Caco-2 (cell line): ENCODE measurements at regions not wholly inside any gene's neighbourhood (a gene's known extent, or its start where the extent isn't known, plus 50 kb on each side); places are given as distances from the start of the nearest gene placed in this dataset.

ENCODE experiments used
- BruUV-seq: library from RNA; stranded (reverse); fragments of 400-500 nt; replicated peaks from 2 replicates; lab custom pipeline; 2021; lab: Mats Ljungman, UMichigan
- CTCF ChIA-PET: fragments of 300-600 bp; sonication (Branson Sonifier 250); formaldehyde crosslinking; loops from one replicate; lab custom pipeline; 2022; ENCODE audit warnings: antibody characterized with exemption; lab: Charles Lee
- POLR2A ChIA-PET: fragments of 300-600 bp; sonication (Branson Sonifier 250); formaldehyde crosslinking; loops from one replicate; lab custom pipeline; 2022; ENCODE audit warnings: antibody characterized with exemption; lab: Charles Lee
- DNase-seq, 2 experiments: peaks; one replicate each; pipeline versions ENCODE4 v3.0.0 to v3.0.0-alpha.2; 2020 to 2022
- H3K27me3 ChIP-seq: replicated peaks from 2 replicates; pipeline ENCODE4 v1.6.0; 2011; ENCODE audit warnings: low read length; ENCODE audit not compliant: control insufficient read depth, insufficient read depth
- H3K36me3 ChIP-seq: 2 replicates; pipeline ENCODE4 v1.5.1; 2011; ENCODE audit warnings: low read length; ENCODE audit not compliant: control insufficient read depth, insufficient read depth
- H3K4me1 ChIP-seq: fragments of 250-450 bp; sonication (Bioruptor Pico); 2 replicates; pipeline ENCODE4 v1.5.1; 2020; ENCODE audit warnings: mild to moderate bottlenecking
- H3K4me3 ChIP-seq: 2 replicates; pipeline ENCODE4 v1.5.1; 2011; ENCODE audit warnings: low read depth, mild to moderate bottlenecking, control low read depth, low read length
- H3K9me3 ChIP-seq: fragments of 250-450 bp; sonication (Bioruptor Pico); 2 replicates; pipeline ENCODE4 v1.5.1; 2020; ENCODE audit warnings: mild to moderate bottlenecking, moderate library complexity
- H3K27ac Mint-ChIP-seq: one replicate; pipeline ENCODE4 v1.8.0; 2022; ENCODE audit warnings: mixed read lengths; ENCODE audit not compliant: unreplicated experiment
- H3K27me3 Mint-ChIP-seq: one replicate; pipeline ENCODE4 v1.8.0; 2022; ENCODE audit warnings: mixed read lengths; ENCODE audit not compliant: insufficient read depth, unreplicated experiment
- H3K36me3 Mint-ChIP-seq: one replicate; pipeline ENCODE4 v1.8.0; 2022; ENCODE audit warnings: mild to moderate bottlenecking, mixed read lengths; ENCODE audit not compliant: insufficient read depth, unreplicated experiment
- H3K4me1 Mint-ChIP-seq: one replicate; pipeline ENCODE4 v1.8.0; 2022; ENCODE audit warnings: low read depth, mixed read lengths; ENCODE audit not compliant: unreplicated experiment
- H3K4me3 Mint-ChIP-seq: one replicate; pipeline ENCODE4 v1.8.0; 2022; ENCODE audit warnings: mild to moderate bottlenecking, moderate library complexity, mixed read lengths; ENCODE audit not compliant: unreplicated experiment
- H3K9me3 Mint-ChIP-seq: one replicate; pipeline ENCODE4 v1.8.0; 2022; ENCODE audit warnings: mixed read lengths; ENCODE audit not compliant: unreplicated experiment
- intact Hi-C: fragments of 100-400 bp; cut with micrococcal nuclease; formaldehyde crosslinking; loops from one replicate; pipeline ENCODE4 v1.10.0; 2022; ENCODE audit not compliant: unreplicated experiment
- TF ChIP-seq, protein P1 (sequence below), 2 experiments: fragments of 200-600 bp in 1 of 2; IDR thresholded peaks; 1 replicate in 1 of 2; 2 replicates in 1 of 2; pipeline versions ENCODE4 v1.5.1 to v1.8.0; 2011 to 2022; ENCODE audit warnings: antibody characterized with exemption in 1 of 2, control low read depth in 1 of 2, inconsistent platforms in 1 of 2, low read depth in 1 of 2, low read length in 1 of 2, mild to moderate bottlenecking in 1 of 2, moderate library complexity in 1 of 2; ENCODE audit not compliant: insufficient read depth in 1 of 2, severe bottlenecking in 1 of 2, unreplicated experiment in 1 of 2

DNA sequence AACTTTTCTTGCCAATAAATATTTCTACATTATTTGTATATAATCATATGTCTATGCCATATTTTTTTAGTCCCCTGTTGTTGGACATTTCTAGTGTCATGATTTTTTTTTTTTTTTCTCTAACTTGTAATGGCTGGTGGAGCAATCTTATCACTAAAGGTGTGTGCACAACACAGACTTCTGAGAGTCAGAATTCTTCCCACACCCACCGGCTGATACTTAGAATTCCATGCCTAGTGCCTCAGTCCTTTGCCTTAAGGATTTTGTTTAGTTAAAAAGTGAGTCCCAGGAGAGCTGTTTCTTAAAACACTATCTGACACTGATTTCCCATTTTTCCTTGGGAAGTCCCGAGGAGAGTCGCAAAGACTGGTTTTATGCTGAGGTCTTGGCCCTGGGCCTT is 87.7 kb upstream of the BARX2 start:
- intact Hi-C loops = loop anchor here (1.0 to 2.0 kb wide), 3 partner anchors 7 to 45 kb away; no protein-coding TSS in a partner anchor
- no peaks in the 10 kb centered on the region for H3K36me3 ChIP-seq
- no peaks in the 10 kb centered on the region for H3K9me3 ChIP-seq
- no peak overlapping the region for H3K4me3 ChIP-seq
- CTCF ChIA-PET = no interaction called here
- Mint-ChIP-seq H3K4me1 (peaks cover 71% of the 10 kb centered on the region), H3K9me3 (no peaks in the 10 kb centered on the region), H3K27ac (peak overlapping the region; percentile 88), H3K4me3 (peak overlapping the region; percentile 61), H3K27me3 (no peaks in the 10 kb centered on the region), H3K36me3 (no peaks in the 10 kb centered on the region)
- peaks cover 86% of the 10 kb centered on the region for H3K4me1 ChIP-seq
- TF ChIP-seq, protein P1, sequence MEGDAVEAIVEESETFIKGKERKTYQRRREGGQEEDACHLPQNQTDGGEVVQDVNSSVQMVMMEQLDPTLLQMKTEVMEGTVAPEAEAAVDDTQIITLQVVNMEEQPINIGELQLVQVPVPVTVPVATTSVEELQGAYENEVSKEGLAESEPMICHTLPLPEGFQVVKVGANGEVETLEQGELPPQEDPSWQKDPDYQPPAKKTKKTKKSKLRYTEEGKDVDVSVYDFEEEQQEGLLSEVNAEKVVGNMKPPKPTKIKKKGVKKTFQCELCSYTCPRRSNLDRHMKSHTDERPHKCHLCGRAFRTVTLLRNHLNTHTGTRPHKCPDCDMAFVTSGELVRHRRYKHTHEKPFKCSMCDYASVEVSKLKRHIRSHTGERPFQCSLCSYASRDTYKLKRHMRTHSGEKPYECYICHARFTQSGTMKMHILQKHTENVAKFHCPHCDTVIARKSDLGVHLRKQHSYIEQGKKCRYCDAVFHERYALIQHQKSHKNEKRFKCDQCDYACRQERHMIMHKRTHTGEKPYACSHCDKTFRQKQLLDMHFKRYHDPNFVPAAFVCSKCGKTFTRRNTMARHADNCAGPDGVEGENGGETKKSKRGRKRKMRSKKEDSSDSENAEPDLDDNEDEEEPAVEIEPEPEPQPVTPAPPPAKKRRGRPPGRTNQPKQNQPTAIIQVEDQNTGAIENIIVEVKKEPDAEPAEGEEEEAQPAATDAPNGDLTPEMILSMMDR (IDR thresholded peaks at IDR 0.05; ENCODE audit: insufficient read depth in 1 of 2, low read depth in 1 of 2, low read length in 1 of 2, severe bottlenecking in 1 of 2, unreplicated experiment in 1 of 2) = no peak
- peak; percentile 60 to 72 for DNase-seq
- no TSS peak for BruUV-seq
- POLR2A ChIA-PET = interaction anchor here (0.9 kb wide), 1 partner anchor 28 kb away, joined by 3 read pairs; no protein-coding TSS in a partner anchor
- H3K27me3 ChIP-seq = no peaks in the 10 kb centered on the region

DNA sequence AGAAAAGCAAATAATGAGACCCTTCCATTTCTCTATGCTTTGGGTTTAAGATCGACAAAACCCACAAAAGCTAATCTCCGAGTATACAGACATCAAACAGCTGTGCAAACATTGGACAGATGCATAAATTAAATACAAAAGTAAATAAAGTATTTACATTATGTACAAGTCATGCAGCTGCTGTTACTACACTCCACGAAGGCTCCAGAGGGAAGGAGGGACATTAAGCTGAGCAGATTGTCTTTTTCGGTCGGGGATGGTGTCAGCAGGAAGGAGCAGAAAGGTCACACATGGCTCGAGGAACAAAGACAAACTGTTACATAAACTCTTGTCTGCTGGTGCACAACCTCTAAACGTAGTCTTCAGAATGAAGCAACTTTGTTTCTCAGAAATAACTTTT is 88.8 kb upstream of the BARX2 start:
- Histone ChIP-seq H3K9me3 (no peaks in the 10 kb centered on the region), H3K4me3 (no peak overlapping the region), H3K4me1 (peaks cover 90% of the 10 kb centered on the region), H3K27me3 (no peaks in the 10 kb centered on the region), H3K36me3 (no peaks in the 10 kb centered on the region)
- ChIA-PET POLR2A (interaction anchor here (0.7 kb wide), 1 partner anchor 29 kb away, joined by 3 read pairs; no protein-coding TSS in a partner anchor), CTCF (interaction anchor here (1.0 to 1.3 kb wide), 3 partner anchors 29 to 171 kb away, joined by 4 to 8 read pairs (median 5); no protein-coding TSS in a partner anchor)
- Mint-ChIP-seq H3K36me3 (no peaks in the 10 kb centered on the region), H3K9me3 (no peaks in the 10 kb centered on the region), H3K27me3 (no peaks in the 10 kb centered on the region), H3K4me3 (peak overlapping the region; percentile 59), H3K4me1 (peaks cover 82% of the 10 kb centered on the region), H3K27ac (peak overlapping the region; percentile 88)
- intact Hi-C loops = loop anchor here (1.0 kb wide), 1 partner anchor 8 kb away; no protein-coding TSS in a partner anchor
- TF ChIP-seq, protein P1 (IDR thresholded peaks at IDR 0.05; ENCODE audit: insufficient read depth in 1 of 2, low read depth in 1 of 2, low read length in 1 of 2, severe bottlenecking in 1 of 2, unreplicated experiment in 1 of 2) = no peak
- BruUV-seq = no TSS peak
- DNase-seq = peak; percentile 51 to 66

DNA sequence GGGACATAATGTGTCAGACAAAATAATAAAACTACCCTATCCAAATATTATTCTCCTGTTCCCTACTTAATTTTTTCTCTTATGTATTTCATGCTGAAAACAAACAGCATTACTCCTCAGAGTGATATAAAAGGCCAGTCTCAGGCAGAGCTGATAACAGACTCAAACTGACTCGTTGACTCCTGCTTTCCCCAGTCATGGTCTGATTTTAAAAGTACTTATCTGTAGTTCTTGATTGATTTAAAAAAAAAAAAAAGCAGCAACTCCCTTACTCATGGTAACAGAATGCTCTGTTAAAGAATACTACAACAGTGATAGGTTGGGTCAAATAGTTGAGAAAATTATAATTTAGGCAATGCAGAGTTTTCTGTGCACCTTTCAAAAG is 90.3 kb upstream of the BARX2 start:
- Histone ChIP-seq H3K9me3 (no peaks in the 10 kb centered on the region), H3K4me1 (peaks cover 96% of the 10 kb centered on the region), H3K4me3 (no peak overlapping the region), H3K27me3 (no peaks in the 10 kb centered on the region), H3K36me3 (no peaks in the 10 kb centered on the region)
- H3K9me3 Mint-ChIP-seq = no peaks in the 10 kb centered on the region
- no TSS peak for BruUV-seq
- no peak overlapping the region for H3K4me3 Mint-ChIP-seq
- peaks cover 82% of the 10 kb centered on the region for H3K4me1 Mint-ChIP-seq
- H3K36me3 Mint-ChIP-seq = no peaks in the 10 kb centered on the region
- CTCF ChIA-PET = interaction anchor here (0.6 kb wide), 1 partner anchor 342 kb away, joined by 3 read pairs; no protein-coding TSS in a partner anchor
- DNase-seq = no peak
- POLR2A ChIA-PET = interaction anchor here (1.0 kb wide), 1 partner anchor 36 kb away, joined by 3 read pairs; no protein-coding TSS in a partner anchor
- peak overlapping the region; percentile 2 for H3K27ac Mint-ChIP-seq
- H3K27me3 Mint-ChIP-seq = no peaks in the 10 kb centered on the region
- intact Hi-C loops = no loop called here
- TF ChIP-seq, protein P1 (IDR thresholded peaks at IDR 0.05; ENCODE audit: insufficient read depth in 1 of 2, low read depth in 1 of 2, low read length in 1 of 2, severe bottlenecking in 1 of 2, unreplicated experiment in 1 of 2) = no peak
